ENCODE measurements at regions not wholly inside any gene's neighbourhood (a gene's known extent, or its start where the extent isn't known, plus 50 kb on each side); places are given as distances from the start of the nearest gene placed in this dataset.

DNA sequence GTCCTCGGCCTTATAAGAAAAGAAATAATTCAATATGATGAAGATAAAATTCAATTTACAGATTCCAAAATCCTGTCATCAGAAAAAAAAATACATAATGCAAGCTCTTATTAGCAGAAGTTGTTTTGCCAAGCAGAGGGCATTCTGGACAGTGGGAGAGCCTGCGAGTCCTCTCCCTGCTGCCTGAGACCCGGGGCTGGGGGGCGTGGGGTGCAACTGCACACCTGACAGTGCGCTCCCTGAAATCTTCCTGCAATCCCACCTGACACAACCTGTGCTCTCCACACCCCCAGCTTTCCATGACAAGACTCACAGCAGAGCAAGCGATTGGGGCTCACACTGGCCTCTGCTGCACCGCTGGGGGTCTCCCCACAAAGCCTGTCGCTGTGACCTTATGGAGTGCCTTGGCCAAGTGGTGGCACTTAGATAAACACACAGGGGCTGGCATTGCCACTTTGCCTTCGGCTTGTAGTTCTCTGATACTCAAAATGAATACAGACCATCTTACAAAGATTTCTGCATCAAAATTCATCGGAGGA lies 130.3 kb upstream of the PDE10A start:
- peaks cover 0 to 5% of the 10 kb centered on the region in 2 donors for H3K9me3 ChIP-seq (replicated peaks in 1 of 2; ENCODE audit: control insufficient read depth in 1 of 2, insufficient read depth in 1 of 2, low read length in 2 of 2)
- no peak for DNase-seq
- H3K27me3 Mint-ChIP-seq (ENCODE audit: low read depth in 3 of 3): peaks cover 0 to 3% (median 1%) of the 10 kb centered on the region in 3 donors
- no peak overlapping the region for H3K4me3 Mint-ChIP-seq
- no peak for TF ChIP-seq CTCF (IDR thresholded peaks at IDR 0.05)
- no peaks in the 10 kb centered on the region for H3K36me3 ChIP-seq (replicated peaks in 1 of 2; ENCODE audit: control insufficient read depth in 1 of 2, insufficient read depth in 2 of 2, low read length in 2 of 2)
- H3K79me2 ChIP-seq (ENCODE audit: insufficient read depth, low read length): no peaks in the 10 kb centered on the region
- H3K9me3 Mint-ChIP-seq: peaks cover 0 to 6% (median 0%) of the 10 kb centered on the region in 7 donors
- WGBS (ENCODE audit: insufficient coverage): 96% methylated on average over 5 of the region's 10 CpGs
- H3K36me3 Mint-ChIP-seq: no peaks in the 10 kb centered on the region
- H3K27ac Mint-ChIP-seq: no peak overlapping the region
- H3K4me1 Mint-ChIP-seq: no peaks in the 10 kb centered on the region
- no peaks in the 10 kb centered on the region for H3K27me3 ChIP-seq (ENCODE audit: control insufficient read depth in 2 of 2, insufficient read depth in 2 of 2, low read length in 2 of 2)
- no peak overlapping the region for H3K27ac ChIP-seq (ENCODE audit: low read depth in 1 of 2, low read length in 2 of 2)
- H2AFZ ChIP-seq (ENCODE audit: insufficient read depth, low read depth, low read length, poor library complexity, severe bottlenecking): no peak overlapping the region
- H3K4me1 ChIP-seq (ENCODE audit: control insufficient read depth in 1 of 2, insufficient read depth in 2 of 2, low read length in 2 of 2): no peaks in the 10 kb centered on the region
- H3K4me3 ChIP-seq (replicated peaks in 1 of 3; ENCODE audit: low read depth in 2 of 3, low read length in 3 of 3): no peak overlapping the region
- no peak overlapping the region for H3K9ac ChIP-seq (ENCODE audit: insufficient read depth, low read length, poor library complexity, severe bottlenecking)
- intact Hi-C loops (cut with micrococcal nuclease): no loop called here
- no peak overlapping the region for H3K4me2 ChIP-seq (replicated peaks; ENCODE audit: extremely low read depth, low read length, poor library complexity, severe bottlenecking)
- no peaks in the 10 kb centered on the region for H4K20me1 ChIP-seq (ENCODE audit: insufficient read depth, low read length)

DNA sequence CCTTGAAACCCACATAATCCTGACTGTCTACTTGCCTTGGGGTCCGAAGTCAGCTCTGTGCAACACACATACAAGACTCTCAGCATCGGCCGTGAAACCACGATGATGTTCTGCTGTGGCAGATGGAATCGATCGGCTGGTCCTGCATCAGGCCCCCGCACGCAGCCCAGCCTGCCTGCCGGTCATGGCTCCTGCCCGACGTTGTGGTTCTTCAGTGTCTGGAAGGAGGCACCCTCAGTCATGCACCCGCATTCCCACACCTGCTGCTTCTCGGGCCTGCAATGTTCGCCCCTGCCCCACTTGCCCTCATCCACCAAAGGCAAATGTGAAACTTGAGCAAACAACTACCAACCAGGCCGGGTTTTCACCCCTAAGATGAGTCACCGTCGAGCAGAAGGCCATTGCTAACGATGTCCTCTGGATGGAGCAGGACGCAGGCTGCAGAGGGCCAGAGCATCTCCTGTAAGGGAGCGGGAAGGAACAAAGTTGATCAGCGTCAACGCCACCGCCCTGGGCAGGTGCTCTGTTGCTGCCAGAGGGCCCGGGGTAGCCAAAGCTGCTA lies 128.9 kb upstream of the PDE10A start:
- no peaks in the 10 kb centered on the region for H3K36me3 Mint-ChIP-seq
- no peak for DNase-seq
- H4K20me1 ChIP-seq (ENCODE audit: insufficient read depth, low read length): no peaks in the 10 kb centered on the region
- peaks cover 0 to 5% (median 1%) of the 10 kb centered on the region in 3 donors for H3K27me3 Mint-ChIP-seq (ENCODE audit: low read depth in 3 of 3)
- H3K9ac ChIP-seq (ENCODE audit: insufficient read depth, low read length, poor library complexity, severe bottlenecking): no peak overlapping the region
- no peaks in the 10 kb centered on the region for H3K27me3 ChIP-seq (ENCODE audit: control insufficient read depth in 2 of 2, insufficient read depth in 2 of 2, low read length in 2 of 2)
- intact Hi-C loops (cut with micrococcal nuclease): no loop called here
- no peaks in the 10 kb centered on the region for H3K79me2 ChIP-seq (ENCODE audit: insufficient read depth, low read length)
- H3K4me2 ChIP-seq (replicated peaks; ENCODE audit: extremely low read depth, low read length, poor library complexity, severe bottlenecking): no peak overlapping the region
- no peaks in the 10 kb centered on the region for H3K36me3 ChIP-seq (replicated peaks in 1 of 2; ENCODE audit: control insufficient read depth in 1 of 2, insufficient read depth in 2 of 2, low read length in 2 of 2)
- peaks cover 0 to 5% of the 10 kb centered on the region in 2 donors for H3K9me3 ChIP-seq (replicated peaks in 1 of 2; ENCODE audit: control insufficient read depth in 1 of 2, insufficient read depth in 1 of 2, low read length in 2 of 2)
- H3K4me3 Mint-ChIP-seq: no peak overlapping the region
- WGBS (ENCODE audit: insufficient coverage): 91% methylated on average over 24 of the region's 24 CpGs
- H3K27ac ChIP-seq (ENCODE audit: low read depth in 1 of 2, low read length in 2 of 2): no peak overlapping the region
- H3K9me3 Mint-ChIP-seq: peaks cover 0 to 6% (median 0%) of the 10 kb centered on the region in 7 donors
- H2AFZ ChIP-seq (ENCODE audit: insufficient read depth, low read depth, low read length, poor library complexity, severe bottlenecking): no peak overlapping the region
- H3K27ac Mint-ChIP-seq: no peak overlapping the region
- no peak overlapping the region for H3K4me3 ChIP-seq (replicated peaks in 1 of 3; ENCODE audit: low read depth in 2 of 3, low read length in 3 of 3)
- H3K4me1 Mint-ChIP-seq: no peaks in the 10 kb centered on the region
- H3K4me1 ChIP-seq (ENCODE audit: control insufficient read depth in 1 of 2, insufficient read depth in 2 of 2, low read length in 2 of 2): no peaks in the 10 kb centered on the region
- no peak for TF ChIP-seq CTCF (IDR thresholded peaks at IDR 0.05)
